LoVo (cell line): ENCODE measurements at regions not wholly inside any gene's neighbourhood (a gene's known extent, or its start where the extent isn't known, plus 50 kb on each side); places are given as distances from the start of the nearest gene placed in this dataset.
"Not testable (repeated sequence)": the region's sequence is repeated elsewhere in the genome, so short reads cannot be mapped to it uniquely, and the experiment has no call there.

Source experiments
- DNase-seq: peaks from one replicate; pipeline ENCODE4 v3.0.0-alpha.2; 2016; ENCODE audit warnings: low spot score

DNA sequence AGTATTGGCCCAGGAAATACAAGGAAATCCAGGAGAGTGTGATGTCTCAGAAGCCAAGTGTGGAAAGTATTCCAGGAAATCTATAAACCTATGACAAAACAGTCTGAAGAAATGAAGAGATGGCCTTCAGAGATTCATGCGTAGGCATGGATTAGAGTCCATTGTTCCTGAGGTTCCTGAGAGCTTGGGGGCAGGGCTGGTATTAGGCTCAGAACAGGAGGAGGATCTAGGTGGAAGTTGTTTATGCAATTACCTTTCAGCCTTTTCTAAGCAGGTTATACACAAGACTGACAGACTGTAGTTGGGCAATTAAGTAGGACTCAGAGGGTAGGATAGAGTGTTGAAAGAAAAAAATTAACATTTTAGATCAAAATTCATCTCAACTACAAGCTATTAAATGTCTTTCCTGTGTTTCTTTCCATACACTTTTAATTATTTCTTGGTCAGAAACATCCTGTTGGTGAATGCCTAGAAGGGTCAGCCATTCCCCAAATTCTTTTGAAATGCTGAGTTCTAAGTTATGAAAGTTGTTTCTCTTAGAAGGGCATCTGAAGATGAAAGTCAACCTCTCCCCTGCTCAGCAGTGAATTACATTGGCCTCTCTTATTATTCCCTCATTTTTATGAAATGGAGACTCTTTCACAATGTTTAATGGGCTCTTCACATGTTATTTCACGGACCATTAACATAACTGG, 201.2 kb upstream of the MYLIP start:
- DNase-seq: no peak

DNA sequence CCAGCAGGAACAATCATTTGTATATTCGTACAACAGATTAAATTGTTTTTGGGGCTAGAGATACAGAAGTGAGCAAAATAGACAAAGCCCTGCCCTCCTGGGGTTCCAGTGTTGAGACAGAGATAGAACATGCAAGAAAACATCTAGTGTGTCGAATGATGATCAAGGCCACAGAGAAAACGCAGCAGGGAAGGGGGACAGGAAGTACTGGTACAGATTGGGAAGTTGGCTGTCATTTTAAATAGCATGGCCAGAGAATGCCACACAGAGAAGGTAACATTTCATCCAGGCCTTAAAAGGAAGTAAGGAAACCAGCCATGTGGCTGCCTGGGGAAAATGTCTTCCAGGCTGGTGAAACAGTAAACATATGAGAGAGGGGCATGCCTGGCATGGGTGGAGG, 202.6 kb upstream of the MYLIP start:
- no peak for DNase-seq

DNA sequence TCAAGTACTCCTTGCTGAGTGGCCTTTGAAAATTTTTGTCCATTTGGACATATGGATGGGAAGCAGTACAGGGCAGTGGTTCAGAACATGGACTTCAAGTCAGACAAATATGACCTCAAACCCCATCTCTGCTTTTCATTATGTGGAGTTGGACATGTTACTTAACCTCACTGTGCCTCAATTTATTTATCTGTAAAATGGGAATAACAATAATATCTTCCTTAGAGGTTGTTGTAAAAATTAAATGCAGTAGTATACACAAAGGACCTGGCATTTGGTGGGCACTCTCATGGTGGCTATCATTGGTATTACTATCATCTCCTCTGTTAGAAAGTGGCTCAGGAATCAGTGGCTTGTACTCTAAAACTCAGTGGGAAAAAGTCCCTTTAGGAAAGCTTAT, 204.0 kb upstream of the MYLIP start:
- no peak for DNase-seq

DNA sequence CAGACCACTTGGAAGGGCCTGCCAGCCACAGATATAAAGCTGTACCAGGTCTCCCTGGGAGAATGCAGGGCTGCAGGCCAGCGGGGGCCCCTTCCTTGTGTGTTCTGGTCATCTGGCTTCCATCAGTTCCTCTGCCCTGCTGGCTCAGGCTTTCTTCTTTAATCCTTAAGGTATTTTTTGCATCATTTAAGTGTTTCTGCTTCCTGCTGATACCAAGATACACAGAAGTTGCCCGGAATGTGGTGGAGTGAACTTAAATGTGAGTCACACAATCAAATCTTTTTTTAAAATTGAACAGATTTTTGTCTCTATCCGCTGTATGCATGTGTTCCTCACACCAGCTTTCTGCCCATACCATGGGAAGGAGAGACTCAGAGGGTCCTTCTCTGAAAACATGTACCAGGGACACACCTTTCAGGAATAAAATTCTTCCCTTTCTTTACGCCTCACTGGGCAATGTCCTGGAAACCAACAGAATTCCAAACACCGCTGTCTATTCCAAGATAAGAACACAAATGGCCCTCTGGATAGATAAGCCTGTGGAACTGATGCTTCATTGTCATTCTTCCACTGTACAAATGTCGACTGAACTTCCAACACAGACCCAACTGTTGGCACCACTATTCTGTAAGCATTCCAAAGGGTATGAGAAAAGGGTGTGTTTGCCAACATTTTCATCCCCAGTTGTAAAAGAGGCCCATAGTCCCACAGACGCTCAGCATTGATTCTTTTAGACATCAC, 206.2 kb upstream of the MYLIP start:
- no peak for DNase-seq

DNA sequence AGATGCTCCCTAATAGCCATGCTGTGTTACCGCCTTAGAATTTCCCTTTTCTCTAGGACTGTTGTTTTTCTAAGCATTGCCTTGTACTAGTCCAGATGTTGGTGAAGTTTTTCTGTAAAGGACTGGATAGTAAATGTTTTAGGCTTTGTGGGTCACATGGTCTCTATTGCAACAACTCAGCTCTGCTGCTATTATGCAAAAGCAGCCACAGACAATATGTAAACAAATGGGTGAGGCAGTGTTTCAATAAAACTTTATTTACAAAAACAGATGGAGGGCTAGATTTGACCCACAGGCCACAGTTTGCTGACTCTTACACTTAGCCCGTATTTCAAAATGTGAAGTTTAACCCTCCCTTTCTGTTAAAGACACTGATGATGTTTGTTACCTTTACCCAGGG, 207.6 kb upstream of the MYLIP start:
- no peak for DNase-seq

DNA sequence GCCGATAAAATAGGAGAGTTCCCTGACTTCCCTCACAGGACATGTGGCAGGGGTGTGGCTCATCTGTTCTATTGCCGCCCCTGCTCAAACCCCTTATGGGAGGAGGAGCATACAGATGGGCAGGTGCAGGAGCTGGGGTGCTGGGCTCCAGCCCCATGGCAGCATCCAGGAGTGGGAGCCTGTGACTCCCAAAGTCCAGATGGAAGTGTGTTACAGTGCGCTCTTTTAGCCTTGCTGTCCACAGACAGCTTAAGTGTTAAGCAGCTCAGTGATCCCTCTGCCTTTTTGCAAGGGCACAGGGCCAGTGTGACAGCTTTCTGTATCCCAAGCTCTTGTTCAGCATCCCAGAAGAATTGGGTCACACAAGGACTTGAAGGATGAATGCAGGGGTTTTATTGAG, 212.3 kb upstream of the MYLIP start:
- no peak for DNase-seq

DNA sequence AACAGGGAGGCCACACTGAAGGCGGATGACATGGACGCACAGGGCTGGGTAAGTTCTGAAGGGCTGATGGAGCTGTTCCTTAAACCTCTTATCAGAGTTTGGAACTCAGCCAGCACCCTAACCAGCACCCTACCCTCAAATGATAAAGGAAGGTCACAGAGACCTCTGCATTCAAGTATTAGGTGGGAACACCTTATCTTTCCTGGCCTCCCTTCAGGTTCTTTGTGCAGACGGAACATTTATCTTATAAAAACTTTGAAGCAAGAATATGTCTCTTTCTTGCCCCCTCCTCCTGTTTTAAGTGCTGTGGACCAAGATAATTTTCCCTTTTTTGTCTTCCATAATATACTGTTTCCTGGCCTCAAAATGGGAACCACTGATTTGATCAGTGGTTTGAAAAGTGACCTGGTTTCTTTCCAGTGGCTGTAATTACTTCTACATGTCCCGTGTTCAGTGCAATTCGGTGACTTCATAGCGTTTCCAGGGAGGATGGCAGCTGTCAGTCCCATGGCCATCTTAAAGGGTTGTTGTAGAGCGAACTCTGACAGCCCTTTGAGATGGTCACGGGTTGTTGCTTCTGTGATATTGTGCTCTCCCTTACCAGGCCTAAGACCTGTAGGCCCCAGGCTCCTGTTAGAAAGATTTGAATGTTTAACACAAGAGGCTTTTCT, 213.2 kb upstream of the MYLIP start:
- DNase-seq: no peak

DNA sequence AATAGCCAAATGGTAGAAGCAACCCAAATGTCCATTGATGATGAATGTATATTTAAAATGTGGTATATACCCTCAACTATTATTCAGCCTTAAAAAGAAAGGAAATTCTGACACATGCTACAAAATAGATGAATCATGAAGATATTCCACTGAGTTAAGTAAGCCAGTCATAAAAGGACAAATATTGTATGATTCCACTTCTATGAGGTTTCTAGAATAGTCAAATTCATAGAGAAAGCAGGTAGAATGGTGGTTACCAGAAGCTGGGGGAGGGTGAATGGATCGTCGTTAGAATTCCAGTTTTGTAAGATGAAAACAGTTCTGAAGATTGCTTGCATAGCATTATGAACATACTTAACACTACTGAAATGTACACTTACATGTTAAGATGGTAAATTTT, 214.3 kb upstream of the MYLIP start:
- no peak for DNase-seq

DNA sequence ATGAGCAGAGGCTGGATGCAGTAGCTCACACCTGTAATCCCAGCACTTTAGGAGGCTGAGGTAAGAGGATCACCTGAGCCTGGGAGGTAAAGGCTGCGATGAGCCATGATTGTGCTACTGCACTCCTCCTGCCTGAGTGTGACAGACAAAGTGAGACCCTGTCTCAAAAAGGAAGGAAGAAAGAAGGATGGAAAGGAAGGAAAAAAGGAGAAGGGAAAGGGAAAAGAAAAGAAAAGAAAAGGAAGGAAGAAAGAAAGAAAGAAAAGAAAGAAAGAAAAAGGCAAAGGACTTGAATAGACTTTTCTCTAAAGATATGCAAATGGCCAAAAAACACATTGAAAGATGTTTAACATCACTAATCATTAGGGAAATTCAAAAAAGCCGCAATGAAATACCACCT, 215.3 kb upstream of the MYLIP start:
- no peak for DNase-seq

DNA sequence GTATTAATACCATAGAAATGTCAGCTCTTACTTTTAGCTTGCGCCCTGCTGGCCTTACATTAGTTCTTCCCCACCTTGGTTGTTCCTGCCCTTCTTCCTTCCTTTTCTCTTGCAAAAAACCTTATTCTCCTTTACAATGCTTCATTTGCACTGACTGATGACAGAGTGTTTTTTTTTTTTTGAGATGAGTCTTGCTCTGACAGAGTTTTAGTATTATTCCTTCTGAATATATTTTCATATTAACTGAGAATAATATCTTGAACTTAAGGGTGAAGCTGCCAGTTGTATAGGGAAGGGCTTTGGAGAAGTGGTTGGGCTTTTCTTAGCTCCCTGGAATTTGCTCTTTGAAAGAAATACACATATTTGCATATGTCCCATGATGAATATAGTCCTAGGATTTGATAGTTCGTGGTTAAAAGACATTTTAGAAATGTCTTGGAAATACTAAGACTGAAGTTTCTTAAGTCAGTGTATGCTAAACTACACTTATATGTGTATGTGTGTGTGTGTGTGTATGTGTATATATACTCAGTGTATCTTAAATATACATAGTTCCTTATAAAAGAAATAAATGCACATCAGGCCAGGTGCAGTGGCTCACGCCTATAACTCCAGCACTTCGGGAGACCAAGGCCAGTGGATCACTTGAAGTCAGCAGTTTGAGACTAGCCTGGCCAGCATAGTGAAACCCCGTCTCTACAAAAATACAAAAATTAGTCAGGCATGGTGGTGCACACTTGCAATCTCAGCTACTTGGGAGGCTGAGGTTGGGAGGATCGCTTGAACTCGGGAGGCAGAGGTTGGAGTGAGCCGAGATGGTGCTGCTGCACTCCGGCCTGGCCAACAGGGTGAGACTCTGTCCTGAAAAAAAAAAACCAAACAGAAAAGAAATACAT, 216.1 kb upstream of the MYLIP start:
- no peak for DNase-seq

DNA sequence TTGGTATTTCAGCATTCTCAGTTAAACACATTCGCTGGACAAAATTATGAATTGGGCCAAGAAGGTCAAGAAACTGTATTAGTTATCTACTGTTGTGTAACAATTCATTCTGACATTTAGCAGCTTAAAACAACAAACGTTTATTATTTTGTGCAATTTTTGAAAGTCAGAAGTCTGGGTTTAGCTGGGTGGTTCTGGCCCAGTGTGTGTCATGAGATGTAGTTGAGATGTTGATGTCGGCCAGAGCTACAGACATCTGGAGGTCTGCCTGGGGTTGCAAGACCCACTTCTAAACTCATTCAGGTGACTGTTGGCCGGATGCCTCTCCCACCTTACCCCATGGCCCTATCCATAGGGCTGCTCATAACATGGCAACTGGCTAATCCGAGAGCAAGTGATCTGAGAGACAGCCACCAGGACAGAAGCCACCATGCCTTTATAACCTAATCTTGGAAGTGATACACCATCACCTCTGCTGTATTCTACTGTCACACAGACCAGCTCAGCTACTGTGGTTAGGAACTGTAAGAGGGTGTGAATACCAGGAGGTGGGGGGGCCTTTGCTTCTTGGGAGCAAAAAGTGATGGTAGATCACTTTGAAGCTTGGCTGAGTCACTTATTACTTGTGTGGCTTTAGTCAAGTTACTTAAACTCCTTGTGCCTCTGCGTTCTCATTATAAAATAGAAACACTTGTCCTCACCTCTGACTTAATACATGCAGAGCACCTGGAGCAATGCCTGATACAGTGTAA, 217.0 kb upstream of the MYLIP start:
- DNase-seq: no peak

DNA sequence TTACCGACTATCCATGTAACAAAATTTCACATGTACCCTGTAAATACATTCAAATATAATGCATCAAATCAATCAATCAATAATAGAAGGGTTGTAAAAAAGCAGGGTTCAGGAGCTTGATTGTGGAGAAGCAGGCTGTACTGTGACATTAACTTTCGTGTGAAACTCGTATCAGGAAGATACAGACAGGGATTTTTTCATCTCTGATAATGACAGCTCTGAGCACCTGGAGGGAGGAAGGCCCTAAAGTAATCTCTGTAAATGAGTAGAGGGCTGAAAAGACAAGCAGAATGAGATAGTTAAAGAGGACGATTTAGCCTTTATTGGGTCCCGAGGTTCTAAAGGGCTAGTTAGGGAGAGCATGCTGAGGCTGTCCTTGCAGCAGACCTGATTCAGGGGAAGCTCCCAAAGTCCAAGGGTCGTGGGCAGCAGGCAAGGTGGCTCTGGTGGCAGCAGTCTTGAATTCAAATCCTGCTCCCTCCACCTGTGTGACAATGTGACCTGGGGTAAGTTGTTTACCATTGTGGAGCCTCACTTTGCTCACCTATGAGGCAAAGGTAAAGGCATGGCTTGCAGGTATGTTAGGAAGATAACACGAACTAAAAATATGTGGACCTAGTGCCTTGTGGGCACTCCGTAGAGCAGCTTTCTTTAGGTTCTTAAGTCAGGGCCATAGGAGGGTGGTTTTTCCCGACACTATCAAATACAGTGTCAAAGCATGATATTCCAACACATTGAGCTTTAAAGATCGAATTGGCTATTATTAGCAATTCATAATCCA, 219.4 kb upstream of the MYLIP start:
- no peak for DNase-seq

DNA sequence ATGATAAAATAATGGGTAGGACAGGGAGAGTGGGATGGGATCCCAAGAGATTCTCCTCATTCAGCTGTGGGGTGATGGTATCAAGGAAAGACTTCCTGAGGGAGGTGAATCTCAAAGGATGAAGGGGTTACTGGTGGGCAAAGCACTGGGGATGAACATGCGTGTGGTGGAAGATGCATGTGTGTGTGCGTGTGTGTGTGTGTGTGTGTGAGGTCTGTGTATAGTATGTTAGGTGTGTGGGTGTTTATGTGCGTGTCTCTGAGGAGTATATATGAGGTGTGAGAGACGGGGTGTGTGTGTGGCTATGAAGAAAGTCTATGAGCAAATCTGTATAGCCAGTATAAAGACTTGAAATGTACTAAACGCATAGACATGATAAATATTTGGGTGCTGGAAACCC, 220.0 kb upstream of the MYLIP start:
- DNase-seq: no peak

DNA sequence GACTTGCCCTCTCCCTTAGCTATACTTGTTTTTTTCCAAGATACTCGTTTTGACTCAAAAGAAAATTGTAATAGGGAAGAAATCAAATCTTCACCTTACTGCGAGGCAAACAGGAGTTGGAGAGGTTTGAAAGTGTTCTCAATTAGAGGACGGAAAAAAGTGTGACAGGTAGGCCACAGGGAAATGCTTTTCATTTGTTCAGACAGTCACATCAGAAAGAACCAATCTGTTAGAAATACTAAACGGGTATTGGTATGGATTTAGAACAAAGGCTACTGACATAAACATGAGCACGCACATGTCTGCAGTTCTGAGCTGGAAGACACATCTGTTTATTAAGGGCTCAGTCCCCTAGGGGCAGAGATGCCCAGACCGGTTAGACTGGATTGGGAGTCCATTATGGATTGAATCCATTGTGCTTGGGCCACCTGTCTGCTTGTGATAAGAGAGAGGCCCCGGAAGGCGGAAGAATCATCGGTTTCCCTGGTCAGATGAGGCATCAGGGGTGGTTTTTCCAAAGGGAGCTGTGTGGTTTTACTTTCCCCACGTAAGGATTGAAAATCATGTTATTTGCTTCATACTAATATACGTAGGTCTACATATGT, 220.9 kb upstream of the MYLIP start:
- DNase-seq: no peak

DNA sequence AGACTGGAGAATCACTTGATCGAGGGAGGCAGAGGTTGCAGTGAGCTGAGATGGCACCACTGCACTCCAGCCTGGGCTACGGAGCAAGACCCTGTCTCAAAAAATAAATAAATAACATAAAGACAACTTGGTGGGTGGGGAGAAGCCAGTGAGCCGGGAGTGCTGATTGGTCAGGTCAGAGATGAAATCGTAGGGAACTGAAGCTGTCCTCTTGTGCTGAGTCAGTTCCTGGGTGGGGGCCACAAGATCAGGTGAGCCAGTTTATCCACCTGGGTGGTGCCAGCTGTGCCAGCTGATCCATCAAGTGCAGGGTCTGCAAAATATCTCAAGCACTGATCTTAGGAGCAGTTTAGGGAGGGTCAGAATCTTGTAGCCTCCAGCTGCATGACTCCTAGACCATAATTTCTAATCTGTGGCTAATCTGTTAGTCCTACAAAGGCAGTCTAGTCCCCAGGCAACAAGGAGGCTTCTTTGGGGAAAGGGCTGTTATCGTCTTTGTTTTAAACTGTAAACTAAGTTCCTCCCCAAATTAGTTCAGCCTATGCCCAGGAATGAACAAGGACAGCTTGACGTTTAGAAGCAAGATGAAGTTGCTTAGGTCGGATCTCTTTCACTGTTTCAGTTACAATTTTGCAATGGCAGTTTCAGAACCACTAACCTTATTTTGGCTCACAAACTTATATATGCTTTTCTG, 221.5 kb upstream of the MYLIP start:
- DNase-seq: not testable (repeated sequence)

DNA sequence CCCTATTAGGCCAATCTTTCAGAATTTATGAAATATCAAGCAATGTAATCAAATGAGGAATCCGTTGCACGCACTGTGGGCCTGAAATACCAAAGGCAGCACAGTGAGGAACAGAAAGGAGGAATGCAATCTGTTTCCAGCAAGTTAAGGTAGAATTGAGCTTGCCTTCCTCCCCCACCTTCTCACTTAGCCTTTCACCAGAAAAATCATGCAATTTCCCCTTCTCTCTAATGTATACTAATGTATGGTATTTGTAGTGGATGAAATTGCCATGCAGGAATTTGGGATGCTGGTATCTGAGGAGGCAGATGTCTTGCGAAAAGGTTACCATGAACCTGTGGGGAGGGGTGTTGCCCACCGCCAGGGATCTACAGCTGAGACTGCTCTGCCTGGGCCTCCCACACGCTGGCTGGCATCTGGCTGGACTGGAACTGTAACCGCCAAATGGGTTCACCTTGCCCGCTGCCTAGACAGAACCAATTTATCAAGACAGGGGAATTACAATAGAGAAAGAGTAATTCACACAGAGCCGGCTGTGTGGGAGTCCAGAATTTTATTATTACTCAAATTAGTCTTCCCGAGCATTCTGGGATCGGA, 222.4 kb upstream of the MYLIP start:
- DNase-seq: no peak

DNA sequence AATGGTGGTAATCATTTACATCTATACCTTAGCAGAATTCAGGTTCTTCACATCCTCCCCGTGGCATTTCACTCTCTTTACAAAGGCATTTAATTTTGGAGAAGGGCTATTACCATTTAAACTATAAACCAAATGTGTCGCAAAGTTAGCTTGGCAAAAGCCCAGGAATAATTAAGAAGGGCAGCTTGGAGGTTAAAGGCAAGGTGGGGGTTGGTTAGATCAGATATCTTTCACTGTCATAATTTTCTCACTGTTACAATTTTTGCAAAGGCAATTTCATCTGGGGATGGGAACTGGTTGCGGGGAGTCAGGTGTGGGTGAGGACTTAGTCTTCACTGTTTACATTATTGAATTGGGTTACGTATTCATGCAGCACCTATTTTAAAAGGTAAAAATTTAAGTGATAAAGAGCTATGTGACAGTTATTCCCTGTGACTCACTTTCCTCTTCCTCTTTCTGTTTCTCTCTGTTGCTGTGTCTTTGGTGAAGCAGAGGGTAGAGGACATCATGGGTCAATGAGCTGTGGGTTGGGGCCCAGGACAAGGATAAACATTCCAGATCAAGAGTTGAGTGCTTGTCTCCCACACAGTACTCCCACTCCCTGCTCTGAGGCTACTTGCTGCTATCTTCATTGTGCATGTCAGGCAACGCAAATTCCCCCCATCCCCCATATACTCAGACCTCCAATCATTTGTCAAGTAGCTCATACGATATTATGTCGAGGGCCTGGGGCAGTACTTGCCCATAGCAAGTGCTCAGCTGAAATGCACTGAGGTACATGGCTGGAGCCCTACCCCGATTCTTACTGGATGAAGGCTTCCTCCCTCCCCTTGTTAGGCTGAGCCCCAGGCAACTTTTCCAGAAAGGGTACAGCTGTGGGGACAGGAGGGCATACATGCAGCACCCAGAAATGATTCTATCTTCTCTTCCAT, 223.1 kb upstream of the MYLIP start:
- DNase-seq: no peak
